ENCODE measurements at regions not wholly inside any gene's neighbourhood (a gene's known extent, or its start where the extent isn't known, plus 50 kb on each side); places are given as distances from the start of the nearest gene placed in this dataset.

GRCh38 chr1:4144349-4144971 is 244.4 kb upstream of the C1orf174 start:
- Histone ChIP-seq H3K27ac (ENCODE audit: low read depth in 1 of 2, low read length in 2 of 2) (no peak overlapping the region), H3K4me3 (ENCODE audit: low read depth in 1 of 3, low read length in 3 of 3) (no peak overlapping the region), H3K9me3 (ENCODE audit: control insufficient read depth in 4 of 4, low read length in 3 of 4) (no peaks in the 10 kb centered on the region), H3K36me3 (ENCODE audit: control insufficient read depth in 4 of 4, insufficient read depth in 3 of 4, low read depth in 1 of 4, low read length in 3 of 4) (no peaks in the 10 kb centered on the region), H3K9ac (ENCODE audit: low read depth in 1 of 2, low read length in 2 of 2) (no peak overlapping the region), H3K4me1 (ENCODE audit: control insufficient read depth in 4 of 4, insufficient read depth in 4 of 4, low read length in 3 of 4) (no peaks in the 10 kb centered on the region), H3K27me3 (ENCODE audit: control insufficient read depth in 4 of 4, insufficient read depth in 4 of 4, low read length in 3 of 4) (no peaks in the 10 kb centered on the region)
- WGBS, result 94% methylated on average over 6 of the region's 6 CpGs
- no peak for DNase-seq (ENCODE audit: low spot score)
- no peak for TF ChIP-seq RXRA (IDR thresholded peaks at IDR 0.05)
- no peak for TF ChIP-seq EGR1 (IDR thresholded peaks at IDR 0.05; ENCODE audit: low read depth in 2 of 2)
- no peak for TF ChIP-seq FOXA1 (IDR thresholded peaks at IDR 0.05)
- no peak for TF ChIP-seq CTCF (IDR thresholded peaks at IDR 0.05; ENCODE audit: low read depth, low read length, missing input control)
- TF ChIP-seq NR2F2 (IDR thresholded peaks at IDR 0.05), result no peak
- TF ChIP-seq RAD21 (IDR thresholded peaks at IDR 0.05), result no peak
- no peak for TF ChIP-seq SP1 (IDR thresholded peaks at IDR 0.05)
- TF ChIP-seq ZBTB33 (IDR thresholded peaks at IDR 0.05), result no peak
- no peak for TF ChIP-seq MAX (IDR thresholded peaks at IDR 0.05)
- TF ChIP-seq HNF4A (conservative IDR thresholded peaks at IDR 0.05), result no peak
- no peak for TF ChIP-seq JUND (IDR thresholded peaks at IDR 0.05)
- no peak for TF ChIP-seq TAF1 (conservative IDR thresholded peaks at IDR 0.05)
- no peak for TF ChIP-seq HNF4G (IDR thresholded peaks at IDR 0.05)

GRCh38 chr1:4146101-4146500 is 246.0 kb upstream of the C1orf174 start:
- TF ChIP-seq GABPA (IDR thresholded peaks at IDR 0.05 in 1 of 2, conservative IDR thresholded peaks at IDR 0.05 in 1 of 2), result no peak
- no peak for TF ChIP-seq RXRA (IDR thresholded peaks at IDR 0.05)
- no peak for TF ChIP-seq SP1 (IDR thresholded peaks at IDR 0.05)
- no peak for TF ChIP-seq ZBTB33 (IDR thresholded peaks at IDR 0.05)
- no peak for TF ChIP-seq HNF4G (IDR thresholded peaks at IDR 0.05)
- TF ChIP-seq YY1 (IDR thresholded peaks at IDR 0.05), result no peak
- TF ChIP-seq EGR1 (IDR thresholded peaks at IDR 0.05; ENCODE audit: low read depth in 2 of 2), result no peak
- TF ChIP-seq HNF4A (conservative IDR thresholded peaks at IDR 0.05), result no peak
- no peak for TF ChIP-seq CTCF (IDR thresholded peaks at IDR 0.05; ENCODE audit: low read depth, low read length, missing input control)
- TF ChIP-seq TAF1 (conservative IDR thresholded peaks at IDR 0.05), result no peak
- no peak for TF ChIP-seq RAD21 (IDR thresholded peaks at IDR 0.05)
- H3K36me3 ChIP-seq (ENCODE audit: control insufficient read depth in 4 of 4, insufficient read depth in 3 of 4, low read depth in 1 of 4, low read length in 3 of 4), result no peaks in the 10 kb centered on the region
- no peaks in the 10 kb centered on the region for H3K9me3 ChIP-seq (ENCODE audit: control insufficient read depth in 4 of 4, low read length in 3 of 4)
- no peaks in the 10 kb centered on the region for H3K27me3 ChIP-seq (ENCODE audit: control insufficient read depth in 4 of 4, insufficient read depth in 4 of 4, low read length in 3 of 4)
- H3K4me1 ChIP-seq (ENCODE audit: control insufficient read depth in 4 of 4, insufficient read depth in 4 of 4, low read length in 3 of 4), result no peaks in the 10 kb centered on the region
- no peak overlapping the region for H3K4me3 ChIP-seq (ENCODE audit: low read depth in 1 of 3, low read length in 3 of 3)
- WGBS, result 79% methylated on average over 7 of the region's 7 CpGs
- no peak for DNase-seq (ENCODE audit: low spot score)
- no peak overlapping the region for H3K9ac ChIP-seq (ENCODE audit: low read depth in 1 of 2, low read length in 2 of 2)
- H3K27ac ChIP-seq (ENCODE audit: low read depth in 1 of 2, low read length in 2 of 2), result no peak overlapping the region
